ENCODE measurements at regions not wholly inside any gene's neighbourhood (a gene's known extent, or its start where the extent isn't known, plus 50 kb on each side); places are given as distances from the start of the nearest gene placed in this dataset.

GRCh38 chr7:19215412-19215811, 70.2 kb upstream of the FERD3L start:
- Mint-ChIP-seq H3K4me3 (no peak overlapping the region), H3K36me3 (no peaks in the 10 kb centered on the region), H3K9me3 (peaks cover 1% of the 10 kb centered on the region), H3K27me3 (no peaks in the 10 kb centered on the region), H3K27ac (no peak overlapping the region), H3K4me1 (no peaks in the 10 kb centered on the region)
- no peak for DNase-seq

DNA sequence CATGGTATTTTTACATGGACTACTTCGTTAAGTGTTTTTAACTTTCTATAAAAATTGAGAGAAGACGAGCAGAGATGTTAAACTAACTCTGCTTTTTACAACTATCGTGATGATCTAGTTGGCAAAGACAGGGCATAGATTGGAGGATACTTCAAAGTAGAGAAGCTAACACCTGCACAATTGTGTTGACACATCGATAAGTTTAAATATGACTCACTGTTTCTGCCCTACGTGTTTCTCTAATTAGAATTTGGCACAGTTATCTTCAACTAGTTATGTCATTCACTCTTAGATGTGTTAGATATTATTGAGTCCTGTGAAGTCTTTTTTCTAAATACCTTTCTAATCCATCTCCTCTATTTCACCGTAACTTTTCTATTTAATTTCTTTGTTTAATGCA, 68.5 kb upstream of the FERD3L start:
- no peaks in the 10 kb centered on the region for H3K4me1 Mint-ChIP-seq
- DNase-seq, result no peak
- H3K27me3 Mint-ChIP-seq, result no peaks in the 10 kb centered on the region
- H3K36me3 Mint-ChIP-seq, result no peaks in the 10 kb centered on the region
- H3K4me3 Mint-ChIP-seq, result no peak overlapping the region
- H3K9me3 Mint-ChIP-seq, result peaks cover 1% of the 10 kb centered on the region
- no peak overlapping the region for H3K27ac Mint-ChIP-seq

DNA sequence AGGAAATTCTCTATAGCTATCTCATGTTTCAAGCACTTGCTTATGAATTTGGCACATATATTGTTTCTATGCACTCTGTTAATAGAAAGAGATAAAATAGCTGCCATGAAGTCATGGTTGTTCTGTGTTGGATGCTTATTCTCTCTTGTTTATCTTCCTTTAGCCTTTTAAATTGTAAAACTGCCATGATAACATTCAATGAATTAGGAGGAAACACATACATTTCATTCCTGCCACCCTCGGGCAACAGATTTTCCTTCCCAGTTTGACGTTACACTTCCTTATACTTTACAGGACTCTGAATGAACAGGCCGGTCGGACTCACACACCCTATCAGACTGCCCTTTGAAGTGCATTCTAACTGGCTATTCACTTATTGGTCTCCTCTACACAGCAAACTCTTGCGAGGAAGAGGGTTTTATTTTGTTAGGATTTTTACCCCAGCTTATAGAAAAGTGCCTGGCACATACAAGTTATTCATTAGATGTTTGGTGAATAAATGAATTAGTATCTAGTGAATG, 65.7 kb upstream of the FERD3L start:
- Mint-ChIP-seq H3K27ac (no peak overlapping the region), H3K4me1 (no peaks in the 10 kb centered on the region), H3K4me3 (no peak overlapping the region), H3K27me3 (no peaks in the 10 kb centered on the region), H3K36me3 (no peaks in the 10 kb centered on the region), H3K9me3 (no peaks in the 10 kb centered on the region)
- DNase-seq, result no peak

GRCh38 chr7:19209166-19209696, 64.0 kb upstream of the FERD3L start:
- no peak overlapping the region for H3K27ac Mint-ChIP-seq
- H3K4me3 Mint-ChIP-seq, result no peak overlapping the region
- H3K4me1 Mint-ChIP-seq, result no peaks in the 10 kb centered on the region
- H3K27me3 Mint-ChIP-seq, result no peaks in the 10 kb centered on the region
- no peaks in the 10 kb centered on the region for H3K36me3 Mint-ChIP-seq
- DNase-seq, result no peak
- no peaks in the 10 kb centered on the region for H3K9me3 Mint-ChIP-seq

DNA sequence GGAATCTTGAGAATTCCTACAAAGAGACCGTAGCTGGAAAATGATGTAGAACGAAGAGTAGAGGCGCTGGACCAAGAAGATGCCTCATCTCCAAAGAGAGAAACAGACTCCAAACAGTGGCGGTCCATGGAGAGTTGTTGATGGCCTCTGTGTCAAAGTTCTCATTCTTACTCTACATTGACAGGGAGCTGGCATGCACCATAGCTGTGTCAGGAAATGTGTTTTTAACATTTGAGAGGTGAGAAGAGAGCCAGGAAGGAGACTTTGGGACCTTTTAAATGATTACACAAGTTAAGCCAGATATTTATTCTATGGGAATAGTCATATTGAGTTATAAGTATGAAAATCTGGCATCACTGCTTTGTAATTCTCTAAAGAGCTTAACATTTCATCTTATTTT, 61.5 kb upstream of the FERD3L start:
- Mint-ChIP-seq H3K9me3 (no peaks in the 10 kb centered on the region), H3K27me3 (no peaks in the 10 kb centered on the region), H3K27ac (no peak overlapping the region), H3K4me3 (no peak overlapping the region), H3K36me3 (no peaks in the 10 kb centered on the region), H3K4me1 (no peaks in the 10 kb centered on the region)
- no peak for DNase-seq

- no peak for DNase-seq
- Mint-ChIP-seq H3K36me3 (no peaks in the 10 kb centered on the region), H3K27ac (no peak overlapping the region)
Observed at GRCh38 chr7:19203686-19204085, 58.5 kb upstream of the FERD3L start.

DNA sequence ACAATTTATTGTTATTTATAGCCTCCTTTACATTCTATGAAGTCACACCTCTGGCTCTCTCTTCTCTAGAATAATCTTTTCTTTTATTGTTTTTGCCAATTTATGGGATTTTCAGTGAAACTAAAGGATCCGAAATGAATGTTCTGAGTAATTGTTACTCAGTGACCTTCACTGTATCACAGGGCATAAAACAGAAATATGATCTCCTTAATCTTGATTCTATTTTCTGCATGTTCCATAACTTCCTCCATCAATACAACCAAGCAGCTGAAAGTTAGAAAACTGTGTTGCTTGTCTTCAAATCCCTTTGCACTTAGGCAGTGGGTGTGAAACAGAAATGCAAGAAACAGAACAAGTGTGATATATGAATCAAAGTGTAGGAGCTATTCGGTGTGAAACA, 57.4 kb upstream of the FERD3L start:
- no peaks in the 10 kb centered on the region for H3K4me1 Mint-ChIP-seq
- H3K27ac Mint-ChIP-seq, result no peak overlapping the region
- H3K36me3 Mint-ChIP-seq, result no peaks in the 10 kb centered on the region
- no peak for DNase-seq
- no peak overlapping the region for H3K4me3 Mint-ChIP-seq
- no peaks in the 10 kb centered on the region for H3K27me3 Mint-ChIP-seq
- H3K9me3 Mint-ChIP-seq, result peaks cover 1% of the 10 kb centered on the region

More at GRCh38 chr7:19203686-19204085, 58.5 kb upstream of the FERD3L start:
- Mint-ChIP-seq H3K27me3 (no peaks in the 10 kb centered on the region), H3K9me3 (no peaks in the 10 kb centered on the region), H3K4me1 (no peaks in the 10 kb centered on the region), H3K4me3 (no peak overlapping the region)
